ENCODE measurements at regions not wholly inside any gene's neighbourhood (a gene's known extent, or its start where the extent isn't known, plus 50 kb on each side); places are given as distances from the start of the nearest gene placed in this dataset.

DNA sequence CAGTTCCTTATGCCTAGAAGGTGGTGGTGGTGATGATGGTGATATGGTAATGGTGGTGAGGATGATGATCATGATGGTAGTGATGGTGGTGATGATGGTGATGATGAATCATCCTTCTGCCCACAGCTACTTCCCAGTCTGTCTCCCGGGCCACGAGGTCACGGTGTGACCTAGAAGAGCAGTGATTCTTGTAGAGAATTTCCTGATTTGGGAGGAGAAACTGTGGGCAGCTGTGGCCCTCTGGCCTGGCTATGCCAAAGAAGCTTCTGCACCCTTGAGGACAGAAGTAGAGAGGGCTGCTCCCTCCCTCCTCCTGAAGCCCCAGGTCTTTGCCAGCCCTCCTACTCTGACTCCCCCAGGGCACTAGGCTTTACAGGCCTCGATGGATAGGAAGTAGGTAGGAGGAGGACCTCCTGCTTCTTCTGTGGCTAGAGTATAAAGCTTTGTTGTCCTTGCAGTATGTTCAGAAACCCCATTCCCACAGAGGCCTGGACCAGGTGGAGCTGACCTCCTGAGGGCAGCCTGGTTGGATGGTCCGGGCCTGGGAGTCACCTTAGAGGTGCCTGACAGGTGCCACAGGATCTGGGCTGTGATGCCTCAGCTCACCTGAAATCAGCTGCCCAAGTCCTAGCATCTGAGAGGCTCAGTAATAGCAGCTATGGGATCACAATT, 57.9 kb upstream of the EPAS1 start:
- peak; percentile 81 to 94 (median 86) for DNase-seq

DNA sequence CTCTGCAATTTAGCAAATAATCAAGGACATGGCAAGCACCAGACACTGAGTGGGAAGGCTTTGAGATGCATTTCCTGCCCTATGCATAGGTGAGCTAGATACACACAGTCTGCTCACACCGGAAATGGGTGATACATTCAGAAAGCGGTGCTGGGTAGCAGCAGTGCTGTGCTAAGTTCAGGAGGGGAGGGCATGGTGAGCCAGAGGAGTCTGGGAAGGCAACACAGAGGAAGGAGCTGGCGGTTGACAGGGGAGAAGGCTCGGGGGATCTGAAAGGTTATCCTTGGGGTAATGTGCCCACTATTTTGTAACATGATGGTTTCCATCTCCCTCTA, 57.4 kb upstream of the EPAS1 start:
- no peak for DNase-seq

- DNase-seq = peak; percentile 44 to 84 (median 68)
These were observed 55.9 kb upstream of the EPAS1 start for GRCh38 chr2:46241344-46241743.

DNA sequence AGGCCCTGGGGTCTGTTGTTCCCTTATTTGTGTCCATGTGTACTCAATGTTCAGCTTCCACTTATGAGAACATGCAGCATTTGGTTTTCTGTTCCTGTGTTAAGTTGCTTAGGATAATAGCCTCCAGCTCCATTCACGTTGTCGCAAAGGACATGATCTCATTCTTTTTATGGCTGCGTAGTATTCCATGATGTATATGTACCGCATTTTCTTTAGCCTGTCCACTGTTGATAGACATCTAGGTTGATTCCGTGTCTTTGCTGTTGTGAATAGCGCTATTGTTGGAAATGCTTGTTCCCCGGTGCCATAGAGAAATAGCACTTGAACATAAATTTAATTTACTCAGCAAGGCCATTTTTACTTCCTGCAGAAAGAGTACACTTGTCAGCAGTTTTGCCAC, 51.3 kb upstream of the EPAS1 start:
- DNase-seq = no peak

GRCh38 chr2:46246790-46247189, 50.4 kb upstream of the EPAS1 start:
- no peak for DNase-seq
